Activated CD8-positive, alpha-beta T cell treated with anti-CD3 and anti-CD28 coated beads, Interleukin-2, amount 10 ng/mL, durations not matched to agents 7 days and 5 days (primary cell): ENCODE measurements at regions not wholly inside any gene's neighbourhood (a gene's known extent, or its start where the extent isn't known, plus 50 kb on each side); places are given as distances from the start of the nearest gene placed in this dataset.

ENCODE experiments used
- ATAC-seq: fragments of 150-1000 bp; cut with Tn5 transposase; one replicate; pipeline ENCODE4 v1.10.0; 2021; ENCODE audit warnings: moderate library complexity
- CTCF ChIA-PET: fragments of 350-600 bp; sonication (Branson Sonifier 250); formaldehyde crosslinking; loops from one replicate; lab custom pipeline; 2021; ENCODE audit warnings: antibody characterized with exemption; lab: Charles Lee
- POLR2A ChIA-PET: fragments of 350-600 bp; sonication (Branson Sonifier 250); formaldehyde crosslinking; loops from one replicate; lab custom pipeline; 2021; ENCODE audit warnings: antibody characterized with exemption; lab: Charles Lee
- DNase-seq: peaks from one replicate; pipeline ENCODE4 v3.0.0-alpha.2; 2020
- H3K27ac Mint-ChIP-seq: one replicate; pipeline ENCODE4 v1.8.0; 2021; ENCODE audit warnings: mild to moderate bottlenecking, mixed read lengths
- H3K27me3 Mint-ChIP-seq: one replicate; pipeline ENCODE4 v1.8.0; 2021; ENCODE audit warnings: low read depth, mixed read lengths
- H3K36me3 Mint-ChIP-seq: one replicate; pipeline ENCODE4 v1.8.0; 2021; ENCODE audit warnings: low read depth, mixed read lengths
- H3K4me1 Mint-ChIP-seq: one replicate; pipeline ENCODE4 v1.8.0; 2021; ENCODE audit warnings: low read depth, mixed read lengths
- H3K4me3 Mint-ChIP-seq: one replicate; pipeline ENCODE4 v1.8.0; 2021; ENCODE audit warnings: mild to moderate bottlenecking, mixed read lengths
- H3K9me3 Mint-ChIP-seq: one replicate; pipeline ENCODE4 v1.8.0; 2022; ENCODE audit warnings: mixed read lengths; ENCODE audit not compliant: insufficient read depth

DNA sequence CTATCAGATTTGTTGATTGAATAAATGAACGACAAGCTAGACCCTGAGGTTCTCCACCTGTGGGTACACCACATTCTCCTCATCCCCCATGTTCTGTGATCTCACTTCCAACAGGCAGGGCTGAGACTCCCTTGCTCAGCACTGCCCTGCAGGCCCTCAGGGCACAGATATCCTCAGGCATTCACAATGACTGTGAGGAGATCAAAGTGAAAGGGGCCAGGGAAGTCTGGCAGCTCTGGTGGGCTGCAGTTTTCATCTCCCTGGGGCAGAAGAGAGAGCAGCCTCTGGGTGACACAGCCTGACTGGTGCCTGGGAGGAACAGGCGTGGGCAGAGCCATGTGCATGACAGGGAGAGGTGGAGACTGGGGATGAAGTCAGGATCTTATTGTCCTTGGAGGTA lies 142.4 kb upstream of the C9orf72 start:
- H3K27ac Mint-ChIP-seq, result no peak overlapping the region
- ChIA-PET CTCF (no interaction called here), POLR2A (no interaction called here)
- no peak overlapping the region for H3K4me3 Mint-ChIP-seq
- no peak for DNase-seq
- no peaks in the 10 kb centered on the region for H3K4me1 Mint-ChIP-seq
- H3K9me3 Mint-ChIP-seq, result no peaks in the 10 kb centered on the region
- no peaks in the 10 kb centered on the region for H3K36me3 Mint-ChIP-seq
- ATAC-seq, result no peak
- H3K27me3 Mint-ChIP-seq, result no peaks in the 10 kb centered on the region

DNA sequence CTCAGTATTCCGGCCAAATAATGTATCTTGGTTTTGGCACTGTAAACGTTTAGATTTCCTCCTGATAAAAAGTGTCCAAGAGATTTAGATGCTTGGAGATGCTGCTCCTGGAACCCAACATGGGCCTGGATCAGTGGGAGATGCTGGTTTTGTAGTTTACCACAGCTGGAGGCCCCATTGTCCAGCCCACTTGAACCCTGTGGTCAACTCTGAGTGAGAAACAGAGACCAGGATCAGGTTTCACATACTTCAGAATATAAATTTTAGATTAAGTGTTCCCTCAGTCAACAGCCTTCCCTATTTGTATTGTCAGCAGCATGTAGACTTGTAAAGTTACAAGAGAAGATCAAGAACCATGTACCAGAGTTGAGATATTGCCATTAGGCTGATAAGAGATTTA lies 144.7 kb upstream of the C9orf72 start:
- DNase-seq (no peak), ATAC-seq (no peak)
- ChIA-PET CTCF (no interaction called here), POLR2A (no interaction called here)
- no peaks in the 10 kb centered on the region for H3K9me3 Mint-ChIP-seq
- H3K4me1 Mint-ChIP-seq, result no peaks in the 10 kb centered on the region
- peaks cover 13% of the 10 kb centered on the region for H3K27me3 Mint-ChIP-seq
- no peaks in the 10 kb centered on the region for H3K36me3 Mint-ChIP-seq
- no peak overlapping the region for H3K27ac Mint-ChIP-seq
- H3K4me3 Mint-ChIP-seq, result no peak overlapping the region

- Mint-ChIP-seq H3K27me3 (peaks cover 13% of the 10 kb centered on the region), H3K27ac (no peak overlapping the region), H3K4me3 (no peak overlapping the region), H3K9me3 (no peaks in the 10 kb centered on the region), H3K36me3 (no peaks in the 10 kb centered on the region), H3K4me1 (no peaks in the 10 kb centered on the region)
- ATAC-seq (no peak), DNase-seq (no peak)
- ChIA-PET POLR2A (no interaction called here), CTCF (no interaction called here)
Measured at GRCh38 chr9:27719711-27720110, 146.4 kb upstream of the C9orf72 start.

DNA sequence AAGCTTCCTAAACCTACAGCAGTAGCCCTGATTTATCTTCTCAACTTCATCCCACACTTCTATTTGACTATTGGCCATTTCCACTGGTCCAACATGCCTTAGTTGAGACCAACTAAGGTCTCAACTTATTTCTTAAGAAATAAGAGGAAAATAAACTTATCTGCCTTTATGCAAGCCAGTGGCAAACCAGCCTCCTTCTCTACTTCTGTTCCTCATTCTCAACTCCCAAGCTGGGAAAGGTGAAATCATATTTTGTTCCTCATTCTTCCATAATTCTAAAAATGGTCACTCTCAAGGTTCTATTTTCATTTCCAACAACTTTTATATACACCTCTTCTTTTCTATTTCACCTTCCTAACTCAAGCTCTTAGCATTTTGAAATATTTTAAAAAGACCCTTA lies 149.6 kb upstream of the C9orf72 start:
- Mint-ChIP-seq H3K9me3 (no peaks in the 10 kb centered on the region), H3K27ac (no peak overlapping the region), H3K4me1 (peaks cover 4% of the 10 kb centered on the region), H3K27me3 (peaks cover 13% of the 10 kb centered on the region), H3K4me3 (no peak overlapping the region), H3K36me3 (no peaks in the 10 kb centered on the region)
- no peak for ATAC-seq
- ChIA-PET POLR2A (no interaction called here), CTCF (no interaction called here)
- no peak for DNase-seq

- DNase-seq (peak; percentile 69), ATAC-seq (no peak)
- H3K4me1 Mint-ChIP-seq, result peaks cover 4% of the 10 kb centered on the region
- no peaks in the 10 kb centered on the region for H3K36me3 Mint-ChIP-seq
- ChIA-PET CTCF (interaction anchor here (0.6 to 1.1 kb wide), 4 partner anchors 39 to 296 kb away, joined by 3 read pairs; no protein-coding TSS in a partner anchor), POLR2A (interaction anchor here (0.5 kb wide), 1 partner anchor 12 kb away, joined by 3 read pairs; no protein-coding TSS in a partner anchor)
- no peak overlapping the region for H3K27ac Mint-ChIP-seq
- no peaks in the 10 kb centered on the region for H3K9me3 Mint-ChIP-seq
- H3K27me3 Mint-ChIP-seq, result peaks cover 10% of the 10 kb centered on the region
- no peak overlapping the region for H3K4me3 Mint-ChIP-seq
Measured at GRCh38 chr9:27726244-27727081, 153.2 kb upstream of the C9orf72 start.

GRCh38 chr9:27732494-27732893 lies 159.2 kb upstream of the C9orf72 start:
- DNase-seq, result no peak

GRCh38 chr9:27743490-27743889 lies 170.2 kb upstream of the C9orf72 start:
- DNase-seq (no peak), ATAC-seq (no peak)
- Mint-ChIP-seq H3K4me3 (no peak overlapping the region), H3K27ac (no peak overlapping the region), H3K36me3 (peaks cover 3% of the 10 kb centered on the region), H3K27me3 (peaks cover 2% of the 10 kb centered on the region), H3K9me3 (peaks cover 3% of the 10 kb centered on the region), H3K4me1 (no peaks in the 10 kb centered on the region)
- CTCF ChIA-PET, result no interaction called here
- POLR2A ChIA-PET, result interaction anchor here (0.7 kb wide), 1 partner anchor 75 kb away, joined by 6 read pairs; no protein-coding TSS in a partner anchor

More at GRCh38 chr9:27732494-27732893, 159.2 kb upstream of the C9orf72 start:
- Mint-ChIP-seq H3K4me3 (no peak overlapping the region), H3K27ac (peak overlapping the region; percentile 41), H3K4me1 (peaks cover 24% of the 10 kb centered on the region), H3K27me3 (peaks cover 14% of the 10 kb centered on the region), H3K36me3 (no peaks in the 10 kb centered on the region), H3K9me3 (peaks cover 5% of the 10 kb centered on the region)
- ChIA-PET POLR2A (no interaction called here), CTCF (no interaction called here)
- ATAC-seq, result no peak

- CTCF ChIA-PET, result interaction anchor here (1.8 kb wide), 1 partner anchor 415 kb away, joined by 3 read pairs; no protein-coding TSS in a partner anchor
- no peak overlapping the region for H3K4me3 Mint-ChIP-seq
- POLR2A ChIA-PET, result no interaction called here
- no peaks in the 10 kb centered on the region for H3K9me3 Mint-ChIP-seq
- no peaks in the 10 kb centered on the region for H3K4me1 Mint-ChIP-seq
- peaks cover 6% of the 10 kb centered on the region for H3K27me3 Mint-ChIP-seq
- no peak overlapping the region for H3K27ac Mint-ChIP-seq
- DNase-seq (no peak), ATAC-seq (no peak)
- H3K36me3 Mint-ChIP-seq, result no peaks in the 10 kb centered on the region
Measured at GRCh38 chr9:27747450-27747849, 174.2 kb upstream of the C9orf72 start.

DNA sequence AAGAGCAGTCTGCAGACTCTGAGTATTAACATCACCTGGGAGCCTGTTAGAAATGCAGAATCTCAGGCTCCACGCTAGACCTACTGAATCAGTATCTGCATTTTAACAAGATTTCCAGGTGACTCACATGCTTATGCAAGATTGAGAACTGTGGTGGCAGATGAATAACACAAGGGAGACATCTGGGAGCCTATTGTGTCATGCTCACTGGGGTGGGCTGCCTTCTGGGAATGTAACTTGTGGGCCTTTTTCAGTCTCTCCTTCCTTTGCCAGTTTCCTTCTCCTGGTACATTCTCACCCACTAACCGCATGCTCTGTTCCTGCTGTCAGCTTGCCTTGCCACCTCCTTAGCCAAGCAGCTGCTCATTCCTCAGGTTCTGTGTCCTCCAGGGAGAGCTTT lies 176.6 kb upstream of the C9orf72 start:
- H3K9me3 Mint-ChIP-seq, result no peaks in the 10 kb centered on the region
- H3K4me3 Mint-ChIP-seq, result no peak overlapping the region
- H3K4me1 Mint-ChIP-seq, result no peaks in the 10 kb centered on the region
- ChIA-PET POLR2A (no interaction called here), CTCF (no interaction called here)
- no peaks in the 10 kb centered on the region for H3K36me3 Mint-ChIP-seq
- H3K27me3 Mint-ChIP-seq, result peaks cover 8% of the 10 kb centered on the region
- no peak for DNase-seq
- H3K27ac Mint-ChIP-seq, result no peak overlapping the region
- ATAC-seq, result no peak

GRCh38 chr9:27750566-27750965 lies 177.3 kb upstream of the C9orf72 start:
- peaks cover 8% of the 10 kb centered on the region for H3K27me3 Mint-ChIP-seq
- H3K4me1 Mint-ChIP-seq, result no peaks in the 10 kb centered on the region
- H3K36me3 Mint-ChIP-seq, result no peaks in the 10 kb centered on the region
- H3K4me3 Mint-ChIP-seq, result no peak overlapping the region
- POLR2A ChIA-PET, result no interaction called here
- no peaks in the 10 kb centered on the region for H3K9me3 Mint-ChIP-seq
- ATAC-seq, result no peak
- CTCF ChIA-PET, result no interaction called here
- no peak overlapping the region for H3K27ac Mint-ChIP-seq
- no peak for DNase-seq

GRCh38 chr9:27752069-27752468 lies 178.8 kb upstream of the C9orf72 start:
- ChIA-PET POLR2A (no interaction called here), CTCF (no interaction called here)
- DNase-seq (no peak), ATAC-seq (no peak)
- Mint-ChIP-seq H3K36me3 (no peaks in the 10 kb centered on the region), H3K9me3 (no peaks in the 10 kb centered on the region), H3K27ac (no peak overlapping the region), H3K4me1 (no peaks in the 10 kb centered on the region), H3K27me3 (peaks cover 8% of the 10 kb centered on the region), H3K4me3 (no peak overlapping the region)

GRCh38 chr9:27755846-27756245 lies 182.6 kb upstream of the C9orf72 start:
- Mint-ChIP-seq H3K27ac (no peak overlapping the region), H3K36me3 (no peaks in the 10 kb centered on the region), H3K4me1 (no peaks in the 10 kb centered on the region), H3K27me3 (peaks cover 2% of the 10 kb centered on the region), H3K9me3 (no peaks in the 10 kb centered on the region), H3K4me3 (no peak overlapping the region)
- POLR2A ChIA-PET, result no interaction called here
- ATAC-seq, result no peak
- CTCF ChIA-PET, result interaction anchor here (0.7 kb wide), 1 partner anchor 10 kb away, joined by 3 read pairs; no protein-coding TSS in a partner anchor
- no peak for DNase-seq
